Ascending aorta (tissue), 2 donors: ENCODE measurements at regions not wholly inside any gene's neighbourhood (a gene's known extent, or its start where the extent isn't known, plus 50 kb on each side); places are given as distances from the start of the nearest gene placed in this dataset.
"Not testable (repeated sequence)": the region's sequence is repeated elsewhere in the genome, so short reads cannot be mapped to it uniquely, and the experiment has no call there.

ENCODE experiments used
- DNase-seq, 2 donors: peaks; one replicate each; pipeline ENCODE4 v3.0.0-alpha.2; 2019; ENCODE audit warnings: low spot score in 2 of 2
- H3K27ac ChIP-seq, 2 donors: fragments of 200-600 bp; sonication (generic); one replicate each; pipeline ENCODE4 v1.5.1; 2016 to 2017; ENCODE audit warnings: mild to moderate bottlenecking in 1 of 2
- H3K27me3 ChIP-seq: fragments of 200-600 bp; sonication (generic); one replicate; pipeline ENCODE4 v1.5.1; 2017
- H3K36me3 ChIP-seq, 2 donors: fragments of 200-600 bp; sonication (generic); one replicate each; pipeline ENCODE4 v1.5.1; 2016
- H3K4me1 ChIP-seq, 2 donors: fragments of 200-600 bp; sonication (generic); one replicate each; pipeline ENCODE4 v1.5.1; 2016 to 2017; ENCODE audit warnings: mild to moderate bottlenecking in 1 of 2
- H3K4me3 ChIP-seq, 2 donors: fragments of 200-600 bp; sonication (generic); one replicate each; pipeline ENCODE4 v1.5.1; 2016 to 2017; ENCODE audit warnings: mild to moderate bottlenecking in 1 of 2
- H3K9me3 ChIP-seq, 2 donors: fragments of 200-600 bp; sonication (generic); one replicate each; pipeline ENCODE4 v1.5.1; 2016
- CTCF ChIP-seq, 3 experiments: fragments of 200-600 bp in 2 of 3; fragments of 450-650 bp in 1 of 3; sonication (generic) in 2 of 3; IDR thresholded peaks; one replicate each; pipeline ENCODE4 v1.5.1; 2016 to 2019; ENCODE audit warnings: antibody characterized with exemption in 3 of 3, mild to moderate bottlenecking in 1 of 3, moderate library complexity in 1 of 3
- intact Hi-C: fragments of 100-400 bp; cut with DNase I; formaldehyde crosslinking; loops from one replicate; pipeline ENCODE4 v1.15.1; 2023

GRCh38 chr21:24428591-24429199 lies 1178.6 kb downstream of the MRPL39 start:
- H3K27ac ChIP-seq, result no peak overlapping the region
- TF ChIP-seq CTCF (IDR thresholded peaks at IDR 0.05), result no peak
- H3K27me3 ChIP-seq, result no peaks in the 10 kb centered on the region
- peak overlapping the region; percentile 2 to 31 for H3K4me3 ChIP-seq
- H3K4me1 ChIP-seq, result no peaks in the 10 kb centered on the region
- DNase-seq, result no peak
- no peaks in the 10 kb centered on the region for H3K36me3 ChIP-seq
- no peaks in the 10 kb centered on the region for H3K9me3 ChIP-seq
- intact Hi-C loops, result no loop called here

DNA sequence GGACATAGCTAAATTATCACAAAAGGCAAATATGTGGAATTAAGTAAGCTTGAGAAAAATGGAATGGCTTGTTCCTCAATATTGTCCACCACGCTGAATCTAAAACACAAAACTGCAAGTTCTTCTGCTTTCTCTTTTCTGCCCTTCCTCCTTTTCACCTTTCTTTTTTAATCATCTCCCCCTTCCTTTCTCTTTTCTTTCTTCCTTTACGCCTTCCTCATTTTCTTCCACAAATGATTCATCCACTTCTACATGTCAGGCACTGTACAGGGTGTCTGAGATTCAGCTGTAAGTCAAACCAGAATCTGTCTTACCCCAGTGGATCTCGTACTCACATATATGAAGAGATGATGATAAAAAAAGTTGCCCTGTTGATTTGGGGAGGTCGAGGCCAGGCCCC lies 1182.5 kb downstream of the MRPL39 start:
- Histone ChIP-seq H3K36me3 (no peaks in the 10 kb centered on the region), H3K4me1 (no peaks in the 10 kb centered on the region), H3K27me3 (no peaks in the 10 kb centered on the region), H3K4me3 (no peak overlapping the region), H3K9me3 (peaks cover 0 to 1% of the 10 kb centered on the region in 2 donors), H3K27ac (no peak overlapping the region)
- DNase-seq, result no peak
- intact Hi-C loops, result no loop called here
- no peak for TF ChIP-seq CTCF (IDR thresholded peaks at IDR 0.05)

DNA sequence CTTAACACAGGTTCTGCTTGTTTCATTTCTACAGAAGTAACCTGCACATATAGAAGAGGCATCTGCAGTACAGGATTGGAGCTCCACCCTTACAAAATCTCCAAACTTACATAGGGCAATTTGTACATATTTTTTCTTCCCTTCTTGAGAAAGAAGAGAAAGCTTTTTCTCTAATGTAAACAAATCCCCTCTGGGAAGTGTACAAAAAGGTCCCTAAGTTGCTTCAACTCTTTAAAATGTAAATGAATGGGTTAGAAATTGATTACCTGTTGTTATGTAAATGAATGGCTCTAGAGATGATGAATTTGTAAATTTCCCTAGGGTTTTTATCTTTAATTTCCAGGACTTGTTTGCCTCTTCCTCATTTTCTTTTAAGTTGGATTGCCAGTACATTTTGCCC lies 1183.7 kb downstream of the MRPL39 start:
- no peak for TF ChIP-seq CTCF (IDR thresholded peaks at IDR 0.05)
- Histone ChIP-seq H3K4me1 (no peaks in the 10 kb centered on the region), H3K27ac (no peak overlapping the region), H3K4me3 (no peak overlapping the region), H3K9me3 (peaks cover 0 to 9% of the 10 kb centered on the region in 2 donors), H3K27me3 (no peaks in the 10 kb centered on the region), H3K36me3 (no peaks in the 10 kb centered on the region)
- intact Hi-C loops, result no loop called here
- DNase-seq, result no peak

DNA sequence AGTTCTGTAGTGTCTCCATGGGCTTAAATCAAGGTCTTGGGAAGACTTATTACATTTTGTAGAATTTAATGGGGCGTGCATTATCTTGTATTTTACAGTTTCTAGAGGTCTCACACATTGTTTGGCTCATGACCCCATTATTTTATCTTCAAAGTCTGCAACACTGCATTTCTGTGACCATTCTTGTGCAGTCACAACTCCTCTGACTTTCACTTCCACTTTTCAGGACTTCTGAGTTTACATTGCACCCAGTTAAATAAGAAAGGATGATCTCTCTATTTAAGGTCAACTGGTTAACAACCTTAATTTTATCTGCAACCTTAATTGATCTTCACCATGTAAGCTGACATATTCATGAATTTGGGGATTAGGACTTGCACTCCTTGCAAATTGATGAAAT lies 1186.6 kb downstream of the MRPL39 start:
- intact Hi-C loops, result no loop called here
- Histone ChIP-seq H3K27me3 (no peaks in the 10 kb centered on the region), H3K36me3 (no peaks in the 10 kb centered on the region), H3K4me3 (no peak overlapping the region), H3K9me3 (peaks cover 0 to 9% of the 10 kb centered on the region in 2 donors), H3K4me1 (no peaks in the 10 kb centered on the region), H3K27ac (no peak overlapping the region)
- no peak for TF ChIP-seq CTCF (IDR thresholded peaks at IDR 0.05)
- no peak for DNase-seq

DNA sequence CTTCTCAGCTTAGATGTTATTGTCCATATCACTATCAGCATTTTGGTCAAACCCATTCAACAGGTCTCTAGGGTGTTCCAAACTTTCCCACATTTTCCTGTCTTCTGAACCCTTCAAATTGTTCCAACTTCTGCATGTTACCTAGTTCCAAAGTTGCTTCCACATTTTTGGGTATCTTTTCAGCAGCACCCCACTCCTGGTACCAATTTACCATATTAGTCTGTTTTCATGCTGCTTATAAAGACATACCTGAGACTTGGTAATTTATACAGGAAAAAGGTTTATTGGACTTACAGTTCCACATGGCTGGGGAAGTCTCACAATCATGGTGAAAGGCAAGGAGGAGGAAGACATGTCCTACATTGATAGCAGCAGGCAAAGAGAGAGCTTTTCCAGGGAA lies 1187.6 kb downstream of the MRPL39 start:
- H3K9me3 ChIP-seq, H3K4me1 ChIP-seq, H3K4me3 ChIP-seq, H3K36me3 ChIP-seq, H3K27ac ChIP-seq, intact Hi-C loops, DNase-seq, H3K27me3 ChIP-seq: not testable (repeated sequence)

DNA sequence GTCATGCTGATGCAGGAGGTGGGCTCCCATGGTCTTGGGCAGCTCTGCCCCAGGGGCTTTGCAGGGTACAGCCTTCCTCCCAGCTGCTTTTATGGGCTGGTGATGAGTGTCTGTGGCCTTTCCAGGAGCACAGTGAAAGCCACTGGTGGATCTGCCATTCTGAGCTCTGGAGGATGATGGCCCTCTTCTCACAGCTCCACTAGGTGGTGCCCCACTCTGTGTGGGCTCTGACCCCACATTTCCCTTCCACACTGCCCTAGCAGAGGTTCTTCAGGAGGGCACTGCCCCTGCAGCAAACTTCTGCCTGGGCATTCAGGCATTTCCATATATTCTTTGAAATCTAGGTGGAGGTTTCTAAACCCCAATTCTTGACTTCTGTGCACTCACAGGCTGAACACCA lies 1188.6 kb downstream of the MRPL39 start:
- Histone ChIP-seq H3K27ac (no peak overlapping the region), H3K36me3 (no peaks in the 10 kb centered on the region), H3K4me1 (no peaks in the 10 kb centered on the region), H3K27me3 (no peaks in the 10 kb centered on the region), H3K4me3 (no peak overlapping the region), H3K9me3 (peaks cover 0 to 9% of the 10 kb centered on the region in 2 donors)
- TF ChIP-seq CTCF (IDR thresholded peaks at IDR 0.05), result no peak
- intact Hi-C loops, result no loop called here
- no peak for DNase-seq
